HG03060 (cell line): ENCODE measurements at regions not wholly inside any gene's neighbourhood (a gene's known extent, or its start where the extent isn't known, plus 50 kb on each side); places are given as distances from the start of the nearest gene placed in this dataset.

Experiments used
- ATAC-seq: cut with Tn5 transposase; IDR thresholded peaks from one replicate; pipeline ENCODE4 v1.9.1; 2021; ENCODE audit warnings: low read depth, moderate number of reproducible peaks; ENCODE audit not compliant: unreplicated experiment

DNA sequence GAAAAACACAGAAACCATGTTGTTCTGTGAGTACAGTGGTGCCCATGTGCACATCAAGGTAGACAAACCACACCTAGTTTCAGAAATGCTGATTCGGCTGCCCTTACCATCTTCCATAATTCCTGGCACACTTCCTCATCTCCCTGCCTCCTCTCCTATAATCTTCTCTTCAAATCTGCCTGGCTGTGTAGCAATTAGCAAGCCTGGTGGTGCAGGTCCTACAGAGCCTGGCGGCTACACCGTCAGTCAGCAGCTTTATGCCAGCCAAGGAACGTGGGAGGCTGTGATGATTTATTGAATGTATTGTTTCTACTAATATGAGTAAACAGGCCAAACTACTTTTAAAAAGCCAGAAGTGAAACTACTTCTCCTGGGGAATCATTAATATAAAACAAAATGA, 106.8 kb downstream of the SEMA6D start:
- no peak for ATAC-seq

GRCh38 chr15:47829667-47830066, 112.4 kb downstream of the SEMA6D start:
- no peak for ATAC-seq

DNA sequence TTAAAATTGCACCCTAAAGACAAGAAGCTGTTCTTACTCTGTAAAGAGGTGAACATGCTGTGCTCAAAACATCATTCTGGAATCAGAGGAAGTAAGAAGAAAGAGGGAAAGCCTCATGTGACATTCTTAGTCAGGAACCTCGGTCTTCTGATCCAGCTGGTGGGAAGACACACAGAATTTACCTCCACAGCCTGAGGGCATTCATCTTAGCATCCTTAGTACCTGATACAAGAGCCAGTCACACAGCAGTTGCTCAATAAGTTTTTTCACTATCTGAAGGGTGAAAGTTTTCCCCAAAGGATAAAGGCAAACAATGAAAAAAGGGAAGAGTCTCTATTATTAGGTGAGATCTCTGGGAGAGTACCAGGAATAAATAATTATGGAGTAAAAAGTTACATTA, 116.8 kb downstream of the SEMA6D start:
- ATAC-seq, result no peak

- ATAC-seq, result no peak
These were observed 122.0 kb downstream of the SEMA6D start for GRCh38 chr15:47839233-47839825.

GRCh38 chr15:47843124-47843663, 125.9 kb downstream of the SEMA6D start:
- no peak for ATAC-seq

GRCh38 chr15:47844437-47844836, 127.1 kb downstream of the SEMA6D start:
- no peak for ATAC-seq

GRCh38 chr15:47846128-47846868, 129.0 kb downstream of the SEMA6D start:
- no peak for ATAC-seq

- no peak for ATAC-seq
These were observed 129.6 kb downstream of the SEMA6D start for GRCh38 chr15:47846876-47847275.

DNA sequence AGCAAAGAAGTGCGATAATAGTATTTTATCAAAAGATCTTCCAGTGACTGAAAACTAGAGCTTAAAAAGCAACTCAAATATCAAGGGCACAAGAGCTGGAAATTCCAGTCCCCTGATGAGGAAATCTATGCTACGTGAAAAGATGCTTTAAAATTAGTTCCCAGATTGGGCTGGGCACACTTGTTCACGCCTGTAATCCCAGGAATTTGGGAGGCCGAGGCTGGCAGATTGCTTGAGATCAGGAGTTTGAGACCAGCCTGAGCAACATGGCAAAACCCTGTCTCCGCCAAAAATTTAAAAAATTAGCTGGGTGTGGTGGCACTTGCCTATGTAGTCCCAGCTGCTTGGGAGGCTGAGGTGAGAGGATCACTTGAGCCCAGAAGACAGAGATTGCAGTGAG, 138.8 kb downstream of the SEMA6D start:
- no peak for ATAC-seq

- no peak for ATAC-seq
These were observed 139.9 kb downstream of the SEMA6D start for GRCh38 chr15:47857014-47857775.

DNA sequence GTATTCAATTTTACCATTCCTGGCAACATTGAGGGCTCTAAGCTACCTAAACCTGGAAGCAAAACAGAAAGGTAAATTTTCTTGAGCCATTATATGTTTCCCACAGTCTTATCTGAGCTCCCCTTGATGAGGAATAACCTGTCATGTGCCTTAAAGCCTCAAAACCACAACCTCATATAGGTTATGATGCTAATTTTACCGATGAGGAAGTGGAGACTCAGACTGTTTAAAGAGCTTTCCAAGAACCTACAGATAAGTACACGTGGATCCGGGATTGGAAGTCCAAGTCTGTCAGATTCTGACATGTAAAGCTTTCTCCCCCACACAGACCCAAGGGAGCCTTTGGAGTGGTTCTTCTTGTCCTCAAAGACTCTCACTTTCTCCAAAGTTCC, 140.5 kb downstream of the SEMA6D start:
- no peak for ATAC-seq

GRCh38 chr15:47861111-47861903, 144.0 kb downstream of the SEMA6D start:
- ATAC-seq, result no peak

DNA sequence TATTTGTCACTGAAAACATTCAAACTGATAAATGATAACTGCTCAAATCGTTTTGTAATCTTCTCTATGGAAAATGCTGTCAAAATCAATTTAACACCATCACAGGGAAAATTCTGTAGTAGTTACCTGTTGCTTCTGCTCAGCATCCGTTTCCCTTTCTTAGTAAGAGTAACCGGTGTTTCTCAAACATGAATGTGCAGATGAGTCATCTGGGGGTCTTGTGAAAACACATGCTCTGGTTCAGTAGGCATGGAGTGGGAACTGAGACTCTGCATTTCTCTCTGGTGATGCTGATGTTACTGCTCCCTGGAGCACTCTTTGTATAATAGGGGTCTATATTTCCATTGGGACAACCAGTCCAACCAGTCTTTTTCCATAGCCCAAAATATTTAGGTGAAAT, 145.1 kb downstream of the SEMA6D start:
- peak; percentile 60 for ATAC-seq

GRCh38 chr15:47866446-47866845, 149.1 kb downstream of the SEMA6D start:
- ATAC-seq, result no peak

GRCh38 chr15:47870300-47870955, 153.1 kb downstream of the SEMA6D start:
- no peak for ATAC-seq

GRCh38 chr15:47870956-47871625, 153.8 kb downstream of the SEMA6D start:
- ATAC-seq, result no peak

GRCh38 chr15:47872208-47872607, 154.9 kb downstream of the SEMA6D start:
- no peak for ATAC-seq

GRCh38 chr15:47872869-47873432, 155.6 kb downstream of the SEMA6D start:
- no peak for ATAC-seq

GRCh38 chr15:47876986-47877385, 159.7 kb downstream of the SEMA6D start:
- no peak for ATAC-seq
